GM12874 (cell line): ENCODE measurements at regions not wholly inside any gene's neighbourhood (a gene's known extent, or its start where the extent isn't known, plus 50 kb on each side); places are given as distances from the start of the nearest gene placed in this dataset.

ENCODE experiments used
- TF ChIP-seq, protein P1 (sequence below): IDR thresholded peaks from 2 replicates; pipeline ENCODE4 v1.5.1; 2011; ENCODE audit warnings: low read depth, mild to moderate bottlenecking, control low read depth, low read length, moderate library complexity; ENCODE audit not compliant: insufficient read depth

DNA sequence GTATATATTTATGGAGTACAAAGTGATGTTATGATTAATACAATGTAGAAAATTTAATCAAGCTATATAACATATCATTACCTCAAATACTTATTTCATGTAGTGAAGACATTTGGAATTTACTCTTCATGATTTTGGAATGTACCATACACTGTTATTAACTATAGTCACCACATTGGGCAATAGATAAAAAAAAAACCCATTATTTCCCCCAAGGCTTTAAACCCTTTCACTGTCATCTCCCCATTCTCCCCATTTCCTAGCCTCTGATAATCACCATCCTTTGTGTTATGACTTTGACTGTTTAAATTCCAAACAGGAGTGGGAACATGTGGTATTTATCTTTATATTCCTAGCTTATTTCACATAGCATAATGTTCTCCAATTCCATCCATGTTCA is 2189.1 kb upstream of the AGA start:
- TF ChIP-seq, protein P1, sequence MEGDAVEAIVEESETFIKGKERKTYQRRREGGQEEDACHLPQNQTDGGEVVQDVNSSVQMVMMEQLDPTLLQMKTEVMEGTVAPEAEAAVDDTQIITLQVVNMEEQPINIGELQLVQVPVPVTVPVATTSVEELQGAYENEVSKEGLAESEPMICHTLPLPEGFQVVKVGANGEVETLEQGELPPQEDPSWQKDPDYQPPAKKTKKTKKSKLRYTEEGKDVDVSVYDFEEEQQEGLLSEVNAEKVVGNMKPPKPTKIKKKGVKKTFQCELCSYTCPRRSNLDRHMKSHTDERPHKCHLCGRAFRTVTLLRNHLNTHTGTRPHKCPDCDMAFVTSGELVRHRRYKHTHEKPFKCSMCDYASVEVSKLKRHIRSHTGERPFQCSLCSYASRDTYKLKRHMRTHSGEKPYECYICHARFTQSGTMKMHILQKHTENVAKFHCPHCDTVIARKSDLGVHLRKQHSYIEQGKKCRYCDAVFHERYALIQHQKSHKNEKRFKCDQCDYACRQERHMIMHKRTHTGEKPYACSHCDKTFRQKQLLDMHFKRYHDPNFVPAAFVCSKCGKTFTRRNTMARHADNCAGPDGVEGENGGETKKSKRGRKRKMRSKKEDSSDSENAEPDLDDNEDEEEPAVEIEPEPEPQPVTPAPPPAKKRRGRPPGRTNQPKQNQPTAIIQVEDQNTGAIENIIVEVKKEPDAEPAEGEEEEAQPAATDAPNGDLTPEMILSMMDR, result no peak

DNA sequence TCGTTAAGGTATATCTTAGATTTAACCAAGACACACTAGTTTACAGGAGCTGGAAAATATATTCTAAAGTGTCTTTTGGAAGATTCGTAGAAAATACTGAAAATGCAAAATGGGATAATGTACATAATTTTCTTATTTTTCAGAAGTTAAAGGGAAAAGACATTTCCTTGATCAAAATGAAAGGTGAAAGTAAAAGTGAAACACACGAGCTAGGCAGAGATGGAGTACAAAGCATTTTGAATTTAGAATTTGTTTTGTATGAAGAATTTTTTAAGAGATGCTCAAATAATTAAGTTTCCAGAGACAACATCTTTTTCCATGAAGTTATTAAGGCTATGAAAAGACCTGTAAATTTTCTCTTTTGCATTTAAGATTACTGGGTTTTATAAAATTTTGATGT is 2192.6 kb upstream of the AGA start:
- TF ChIP-seq, protein P1, result no peak

DNA sequence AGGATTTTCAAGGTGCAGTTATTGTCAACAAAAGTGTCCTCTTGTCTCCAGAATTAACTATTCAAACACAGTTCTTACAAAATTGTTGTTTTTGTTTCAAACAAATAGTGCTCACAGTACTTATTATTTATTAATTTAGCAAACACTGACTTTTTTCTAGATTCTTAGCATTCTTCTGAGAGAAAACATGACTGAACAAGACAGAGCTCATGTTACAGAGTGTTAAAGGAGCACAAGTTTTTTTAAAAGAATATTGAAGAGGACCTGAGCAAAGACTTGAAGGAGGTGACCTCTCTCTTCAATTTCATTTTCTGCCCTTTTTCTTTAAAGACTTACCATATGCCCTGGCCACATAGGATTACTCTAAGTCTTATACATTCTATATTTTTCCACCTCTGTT is 2220.3 kb upstream of the AGA start:
- TF ChIP-seq, protein P1, result no peak

DNA sequence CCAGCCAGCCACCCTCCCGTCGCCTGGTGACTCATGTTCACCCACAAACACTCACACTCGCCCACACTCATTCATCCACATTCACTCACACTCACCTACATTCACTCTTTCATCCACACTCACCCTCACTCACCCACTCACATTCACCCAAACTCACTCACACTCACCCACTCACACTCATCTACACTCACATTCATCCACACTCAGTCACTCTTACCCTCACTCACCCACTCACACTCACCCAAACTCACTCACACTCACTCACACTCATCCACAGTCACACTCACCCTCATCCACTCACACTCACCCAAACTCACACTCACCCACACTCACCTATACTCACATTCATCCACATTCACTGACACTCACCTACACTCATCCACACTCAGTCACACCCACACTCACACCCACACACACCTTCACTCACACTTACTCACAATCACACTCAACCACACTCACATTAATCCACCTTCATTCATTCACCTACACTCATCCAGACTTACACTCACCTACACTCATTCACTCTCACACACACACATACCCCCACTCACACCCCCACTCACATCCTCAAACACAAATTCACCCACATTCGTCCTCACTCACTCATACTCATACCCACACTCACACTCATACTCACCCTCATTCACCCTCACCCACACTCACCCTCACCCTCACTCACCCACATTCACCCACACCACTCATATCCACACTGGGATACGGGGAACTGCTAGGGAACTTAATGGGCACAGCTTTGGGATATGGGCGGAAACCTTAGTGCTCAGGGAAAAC is 2221.6 kb upstream of the AGA start:
- TF ChIP-seq, protein P1, result no peak

DNA sequence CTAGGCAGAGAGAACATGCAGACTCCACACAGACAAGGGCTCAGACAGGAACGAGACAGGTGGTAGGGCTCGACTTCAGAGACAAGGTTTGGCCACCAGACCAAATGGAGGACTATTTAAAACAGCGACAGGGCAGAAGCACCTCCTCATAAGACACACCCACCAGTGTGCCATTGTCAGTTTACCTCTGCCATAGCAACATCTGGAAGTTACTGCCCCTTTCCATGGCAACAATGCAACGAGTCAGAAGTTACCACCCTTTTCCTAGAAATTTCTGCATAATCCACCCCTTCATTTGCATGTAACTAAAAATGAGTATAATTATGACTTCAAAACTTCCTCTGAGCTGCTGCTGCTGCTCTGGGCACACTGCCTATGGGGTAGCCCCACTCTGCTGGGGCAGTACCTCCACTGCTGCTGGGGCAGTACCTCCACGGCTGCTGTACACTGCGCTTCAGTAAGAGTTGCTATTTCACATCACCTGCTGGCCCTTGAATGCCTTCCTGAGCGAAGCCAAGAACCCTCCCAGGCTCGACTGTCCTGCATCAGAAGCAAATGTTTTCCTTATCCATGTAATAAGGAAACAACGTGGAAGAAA is 2222.3 kb upstream of the AGA start:
- TF ChIP-seq, protein P1, result no peak

DNA sequence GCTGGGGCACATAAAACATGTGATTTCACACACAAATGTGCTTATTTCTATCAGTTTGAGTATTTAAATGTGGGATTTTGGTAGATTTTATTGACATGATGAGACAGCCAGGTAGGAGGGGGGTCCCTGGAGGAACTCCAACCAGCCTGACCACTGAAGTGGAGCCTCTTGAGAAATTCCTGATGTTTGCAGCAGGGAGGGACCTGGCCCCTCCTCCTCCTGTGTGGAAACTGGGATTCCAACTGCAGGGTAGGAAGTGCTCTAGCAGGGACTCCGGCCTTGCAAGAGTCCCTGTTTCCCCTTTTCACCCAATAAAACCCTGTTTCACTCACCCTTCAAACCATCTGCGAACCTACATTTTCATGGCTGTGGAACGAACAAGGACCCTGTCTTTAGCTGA is 2224.0 kb upstream of the AGA start:
- TF ChIP-seq, protein P1, result no peak

DNA sequence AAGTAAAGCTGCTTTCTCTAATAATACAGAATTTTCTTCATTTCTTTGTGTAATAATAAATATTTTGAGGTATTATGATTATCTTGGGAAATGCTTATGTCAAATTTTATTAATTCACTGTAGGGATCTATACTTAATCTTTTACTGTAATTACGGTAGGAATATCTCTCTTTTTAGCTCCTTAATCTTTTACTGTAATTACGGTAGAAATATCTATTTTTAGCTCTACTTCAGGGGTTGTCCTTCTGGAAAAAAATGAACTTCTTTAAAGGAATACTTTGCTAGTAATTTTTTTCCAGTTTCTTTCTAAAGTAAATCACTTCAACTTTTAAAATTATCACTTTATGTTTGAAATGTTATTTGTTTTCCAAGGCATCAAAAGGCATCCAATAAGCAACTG is 2229.4 kb upstream of the AGA start:
- TF ChIP-seq, protein P1, result no peak
